ENCODE measurements at regions not wholly inside any gene's neighbourhood (a gene's known extent, or its start where the extent isn't known, plus 50 kb on each side); places are given as distances from the start of the nearest gene placed in this dataset.
A peak's percentile ranks its signal among the peaks of the same experiment; 100 is the strongest.

- TF ChIP-seq CTCF (IDR thresholded peaks at IDR 0.05; ENCODE audit: extremely low read depth, insufficient read depth, missing control alignments) = peak; percentile 90
- in situ Hi-C loops (cut with MboI; ENCODE audit: low pct_unique_long_range_greater_than_20kb, low sequenced_read_pairs, unreplicated experiment) = no loop called here
- DNase-seq (ENCODE audit: low spot score) = peak; percentile 92
Measured at GRCh38 chr6:168895102-168895812, 358.4 kb downstream of the THBS2 start.

DNA sequence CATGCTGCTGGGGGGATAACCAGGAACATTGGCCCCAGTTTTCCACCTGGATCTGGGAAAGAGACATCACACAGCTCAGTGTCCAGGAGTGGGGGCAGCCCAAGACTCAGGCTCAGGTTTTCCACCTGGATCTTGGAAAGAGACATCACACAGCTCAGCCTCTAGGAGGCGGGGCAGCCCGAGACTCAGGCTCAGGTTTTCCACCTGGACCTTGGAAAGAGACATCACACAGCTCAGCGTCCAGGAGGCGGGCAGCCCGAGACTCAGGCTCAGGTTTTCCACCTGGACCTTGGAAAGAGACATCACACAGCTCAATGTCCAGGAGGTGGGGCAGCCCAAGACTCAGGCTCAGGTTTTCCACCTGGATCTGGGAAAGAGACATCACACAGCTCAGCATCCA is 361.6 kb downstream of the THBS2 start:
- in situ Hi-C loops (cut with MboI; ENCODE audit: low pct_unique_long_range_greater_than_20kb, low sequenced_read_pairs, unreplicated experiment) = no loop called here
- no peak for TF ChIP-seq CTCF (IDR thresholded peaks at IDR 0.05; ENCODE audit: extremely low read depth, insufficient read depth, missing control alignments)
- DNase-seq (ENCODE audit: low spot score) = no peak

GRCh38 chr6:168890981-168891365 is 362.7 kb downstream of the THBS2 start:
- in situ Hi-C loops (cut with MboI; ENCODE audit: low pct_unique_long_range_greater_than_20kb, low sequenced_read_pairs, unreplicated experiment) = no loop called here
- TF ChIP-seq CTCF (IDR thresholded peaks at IDR 0.05; ENCODE audit: extremely low read depth, insufficient read depth, missing control alignments) = no peak
- no peak for DNase-seq (ENCODE audit: low spot score)

GRCh38 chr6:168890306-168890980 is 363.2 kb downstream of the THBS2 start:
- no peak for DNase-seq (ENCODE audit: low spot score)
- no peak for TF ChIP-seq CTCF (IDR thresholded peaks at IDR 0.05; ENCODE audit: extremely low read depth, insufficient read depth, missing control alignments)
- in situ Hi-C loops (cut with MboI; ENCODE audit: low pct_unique_long_range_greater_than_20kb, low sequenced_read_pairs, unreplicated experiment) = no loop called here

- DNase-seq (ENCODE audit: low spot score) = no peak
- in situ Hi-C loops (cut with MboI; ENCODE audit: low pct_unique_long_range_greater_than_20kb, low sequenced_read_pairs, unreplicated experiment) = no loop called here
- no peak for TF ChIP-seq CTCF (IDR thresholded peaks at IDR 0.05; ENCODE audit: extremely low read depth, insufficient read depth, missing control alignments)
Measured at GRCh38 chr6:168888786-168889345, 364.8 kb downstream of the THBS2 start.

DNA sequence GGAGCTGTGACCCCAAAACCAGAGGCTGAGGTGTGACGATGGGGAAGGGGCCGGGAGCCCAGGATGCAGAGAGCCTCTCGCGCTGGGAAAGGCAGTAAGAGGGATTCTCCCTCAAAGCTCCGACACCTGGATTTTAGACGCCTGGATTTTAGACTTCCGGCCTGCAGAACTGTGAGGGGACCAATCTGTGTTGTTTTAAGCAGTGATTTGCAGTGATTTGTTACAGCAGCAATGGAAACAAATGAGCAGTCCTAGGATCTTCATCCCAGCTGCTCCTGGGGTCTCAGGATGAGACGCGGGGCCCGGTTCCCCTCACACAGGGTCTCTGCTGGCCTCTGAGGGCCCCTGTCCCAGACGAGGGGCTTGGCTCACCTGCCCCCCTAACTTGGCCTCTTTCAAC is 365.5 kb downstream of the THBS2 start:
- TF ChIP-seq CTCF (IDR thresholded peaks at IDR 0.05; ENCODE audit: extremely low read depth, insufficient read depth, missing control alignments) = no peak
- no peak for DNase-seq (ENCODE audit: low spot score)
- in situ Hi-C loops (cut with MboI; ENCODE audit: low pct_unique_long_range_greater_than_20kb, low sequenced_read_pairs, unreplicated experiment) = no loop called here
